Esophagus squamous epithelium (tissue), 5 donors: ENCODE measurements at regions not wholly inside any gene's neighbourhood (a gene's known extent, or its start where the extent isn't known, plus 50 kb on each side); places are given as distances from the start of the nearest gene placed in this dataset.

Source experiments
- DNase-seq: peaks from one replicate; lab custom pipeline; 2025; lab: John Stamatoyannopoulos, UW
- H3K27ac ChIP-seq, 4 donors: fragments of 200-600 bp; sonication (generic); one replicate each; pipeline ENCODE4 v1.5.1; 2016 to 2019; ENCODE audit warnings: mild to moderate bottlenecking in 1 of 4
- H3K27me3 ChIP-seq, 4 donors: fragments of 200-600 bp; sonication (generic); 1 replicate in 3 of 4; 2 replicates in 1 of 4; pipeline versions ENCODE4 v1.5.1 to v1.6.0; 2017 to 2021; ENCODE audit warnings: antibody characterized with exemption in 1 of 4
- H3K36me3 ChIP-seq, 3 donors: fragments of 200-600 bp; sonication (generic); one replicate each; pipeline ENCODE4 v1.5.1; 2016 to 2019
- H3K4me1 ChIP-seq, 3 donors: fragments of 200-600 bp; sonication (generic); one replicate each; pipeline ENCODE4 v1.5.1; 2017 to 2019
- H3K4me3 ChIP-seq, 4 donors: fragments of 200-600 bp; sonication (generic); 1 replicate in 3 of 4; 2 replicates in 1 of 4; pipeline ENCODE4 v1.5.1; 2016 to 2019; ENCODE audit warnings: mild to moderate bottlenecking in 2 of 4, moderate library complexity in 1 of 4
- H3K9me3 ChIP-seq, 3 donors: fragments of 200-600 bp; sonication (generic); one replicate each; pipeline ENCODE4 v1.5.1; 2016 to 2019
- CTCF ChIP-seq, 6 experiments: fragments of 450-650 bp in 4 of 6; fragments of 200-600 bp in 2 of 6; sonication (generic) in 2 of 6; IDR thresholded peaks; one replicate each; pipeline ENCODE4 v1.5.1; 2016 to 2019; ENCODE audit warnings: antibody characterized with exemption in 6 of 6, mild to moderate bottlenecking in 4 of 6, moderate library complexity in 4 of 6
- POLR2A ChIP-seq, 4 donors: fragments of 450-650 bp; IDR thresholded peaks; one replicate each; pipeline ENCODE4 v1.6.1; 2017; ENCODE audit warnings: antibody characterized with exemption in 4 of 4, mild to moderate bottlenecking in 4 of 4, moderate library complexity in 3 of 4
- WGBS, 2 donors: methylation state at CpG; one replicate each; pipeline ENCODE4 v1.1.5; 2018; 5-methylcytosine and 5-hydroxymethylcytosine counted together
- intact Hi-C: fragments of 100-400 bp; cut with DNase I; formaldehyde crosslinking; loops from one replicate; pipeline ENCODE4 v1.15.0; 2022
- donor health status: DM: yes; HTN: yes; CAD: no.

GRCh38 chr9:12612211-12612770 is 80.9 kb upstream of the TYRP1 start:
- no peak for DNase-seq
- intact Hi-C loops = no loop called here
- Histone ChIP-seq H3K27ac (no peak overlapping the region), H3K4me3 (no peak overlapping the region), H3K36me3 (no peaks in the 10 kb centered on the region), H3K27me3 (no peaks in the 10 kb centered on the region), H3K9me3 (no peaks in the 10 kb centered on the region), H3K4me1 (no peaks in the 10 kb centered on the region)
- 52 to 59% methylated on average over 4 of the region's 4 CpGs for WGBS, 2 donors
- TF ChIP-seq POLR2A (IDR thresholded peaks at IDR 0.05) (no peak), CTCF (IDR thresholded peaks at IDR 0.05) (no peak)

DNA sequence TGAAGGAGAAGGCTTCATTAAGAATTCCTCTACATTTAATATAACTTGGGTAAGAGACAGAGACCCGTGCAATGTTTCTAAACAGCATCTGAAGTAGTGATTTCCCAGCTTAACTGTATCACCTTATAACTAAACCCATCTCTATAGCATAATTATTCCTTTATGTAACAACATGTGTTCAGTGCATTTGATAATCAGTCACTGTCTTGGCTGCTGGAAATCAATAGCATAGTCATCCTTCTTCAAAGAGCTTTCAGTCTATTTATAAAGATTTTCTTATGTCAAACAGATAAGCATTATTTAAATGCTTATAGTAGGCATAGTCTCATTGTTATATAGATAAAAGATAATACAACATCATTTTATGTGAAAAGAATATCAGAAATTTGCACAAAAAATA is 80.1 kb upstream of the TYRP1 start:
- intact Hi-C loops = no loop called here
- TF ChIP-seq POLR2A (IDR thresholded peaks at IDR 0.05) (no peak), CTCF (IDR thresholded peaks at IDR 0.05) (no peak)
- Histone ChIP-seq H3K4me3 (no peak overlapping the region), H3K9me3 (no peaks in the 10 kb centered on the region), H3K27me3 (no peaks in the 10 kb centered on the region), H3K4me1 (no peaks in the 10 kb centered on the region), H3K27ac (no peak overlapping the region), H3K36me3 (no peaks in the 10 kb centered on the region)
- WGBS, 2 donors = 44 to 58% methylated on average over 1 of the region's 1 CpG
- DNase-seq = no peak

GRCh38 chr9:12614488-12614887 is 78.7 kb upstream of the TYRP1 start:
- Histone ChIP-seq H3K27me3 (no peaks in the 10 kb centered on the region), H3K4me1 (no peaks in the 10 kb centered on the region), H3K36me3 (no peaks in the 10 kb centered on the region), H3K27ac (no peak overlapping the region), H3K9me3 (no peaks in the 10 kb centered on the region), H3K4me3 (no peak overlapping the region)
- TF ChIP-seq POLR2A (IDR thresholded peaks at IDR 0.05) (no peak), CTCF (IDR thresholded peaks at IDR 0.05) (no peak)
- intact Hi-C loops = no loop called here
- no peak for DNase-seq
- 53 to 54% methylated on average over 3 of the region's 3 CpGs for WGBS, 2 donors

DNA sequence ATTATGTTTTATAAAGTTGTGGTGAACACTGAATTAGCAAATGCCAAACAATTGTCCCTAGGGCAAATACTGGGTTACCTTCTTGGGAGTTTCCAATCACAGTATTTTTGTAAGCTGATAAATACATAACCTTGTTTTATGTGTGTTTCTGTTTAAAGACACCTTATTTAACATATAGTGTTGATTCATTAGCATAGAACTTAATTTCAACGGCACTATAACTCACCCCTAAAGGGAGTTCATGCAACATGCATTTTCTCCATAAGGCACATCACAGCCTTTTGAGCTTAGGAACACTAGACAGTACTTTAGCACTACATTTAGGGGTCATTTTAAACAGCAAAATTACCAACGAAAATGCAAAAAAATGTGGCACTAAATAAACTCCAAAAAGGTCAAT is 74.2 kb upstream of the TYRP1 start:
- TF ChIP-seq POLR2A (IDR thresholded peaks at IDR 0.05) = no peak
- no peak for TF ChIP-seq CTCF (IDR thresholded peaks at IDR 0.05)
- H3K4me3 ChIP-seq = no peak overlapping the region
- no peaks in the 10 kb centered on the region for H3K9me3 ChIP-seq
- H3K4me1 ChIP-seq = no peaks in the 10 kb centered on the region
- H3K36me3 ChIP-seq = no peaks in the 10 kb centered on the region
- WGBS, 2 donors = 40 to 61% methylated on average over 2 of the region's 2 CpGs
- H3K27ac ChIP-seq = no peak overlapping the region
- DNase-seq = no peak
- no peaks in the 10 kb centered on the region for H3K27me3 ChIP-seq
- intact Hi-C loops = no loop called here

GRCh38 chr9:12625844-12626243 is 67.3 kb upstream of the TYRP1 start:
- DNase-seq = no peak
- H3K4me3 ChIP-seq = no peak overlapping the region
- no peaks in the 10 kb centered on the region for H3K9me3 ChIP-seq
- no peak for TF ChIP-seq CTCF (IDR thresholded peaks at IDR 0.05)
- no peak for TF ChIP-seq POLR2A (IDR thresholded peaks at IDR 0.05)
- intact Hi-C loops = no loop called here
- H3K36me3 ChIP-seq = no peaks in the 10 kb centered on the region
- WGBS, 2 donors = 62 to 91% methylated on average over 1 of the region's 1 CpG
- no peaks in the 10 kb centered on the region for H3K27me3 ChIP-seq
- H3K4me1 ChIP-seq = no peaks in the 10 kb centered on the region
- H3K27ac ChIP-seq = no peak overlapping the region
